ENCODE measurements at regions not wholly inside any gene's neighbourhood (a gene's known extent, or its start where the extent isn't known, plus 50 kb on each side); places are given as distances from the start of the nearest gene placed in this dataset.
"Not testable (repeated sequence)": the region's sequence is repeated elsewhere in the genome, so short reads cannot be mapped to it uniquely, and the experiment has no call there.

DNA sequence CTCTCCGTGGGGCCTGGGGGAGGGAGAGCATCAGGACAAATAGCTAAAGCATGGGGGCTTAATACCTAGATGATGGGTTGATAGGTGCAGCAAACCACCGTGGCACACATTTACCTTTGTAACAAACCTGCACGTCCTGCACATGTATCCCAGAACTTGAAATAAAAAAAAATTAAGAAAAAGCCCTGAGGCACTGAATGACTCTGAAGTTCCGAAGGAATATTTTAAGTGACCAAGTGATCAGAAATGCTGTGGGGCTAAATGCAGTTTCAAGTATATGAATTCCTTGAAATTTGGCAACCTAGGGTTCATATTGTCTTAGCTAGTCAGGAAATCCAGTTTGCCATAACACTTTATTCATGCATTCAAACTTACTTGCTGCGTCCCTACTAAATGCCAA is 127.5 kb downstream of the MC4R start:
- 91 to 95% (median 94%) methylated on average over 5 of the region's 5 CpGs for WGBS, 3 donors
- DNase-seq (no peak), ATAC-seq (no peak)
- Histone ChIP-seq H3K9me3 (no peaks in the 10 kb centered on the region), H3K4me1 (no peaks in the 10 kb centered on the region), H3K27ac (no peak overlapping the region), H3K36me3 (ENCODE audit: insufficient read depth in 1 of 2, low read depth in 1 of 2) (no peaks in the 10 kb centered on the region), H3K4me3 (no peak overlapping the region), H3K27me3 (ENCODE audit: insufficient read depth in 3 of 3, low read length in 2 of 3) (no peaks in the 10 kb centered on the region)
- intact Hi-C loops (cut with DNase I): no loop called here
- TF ChIP-seq, protein P1, sequence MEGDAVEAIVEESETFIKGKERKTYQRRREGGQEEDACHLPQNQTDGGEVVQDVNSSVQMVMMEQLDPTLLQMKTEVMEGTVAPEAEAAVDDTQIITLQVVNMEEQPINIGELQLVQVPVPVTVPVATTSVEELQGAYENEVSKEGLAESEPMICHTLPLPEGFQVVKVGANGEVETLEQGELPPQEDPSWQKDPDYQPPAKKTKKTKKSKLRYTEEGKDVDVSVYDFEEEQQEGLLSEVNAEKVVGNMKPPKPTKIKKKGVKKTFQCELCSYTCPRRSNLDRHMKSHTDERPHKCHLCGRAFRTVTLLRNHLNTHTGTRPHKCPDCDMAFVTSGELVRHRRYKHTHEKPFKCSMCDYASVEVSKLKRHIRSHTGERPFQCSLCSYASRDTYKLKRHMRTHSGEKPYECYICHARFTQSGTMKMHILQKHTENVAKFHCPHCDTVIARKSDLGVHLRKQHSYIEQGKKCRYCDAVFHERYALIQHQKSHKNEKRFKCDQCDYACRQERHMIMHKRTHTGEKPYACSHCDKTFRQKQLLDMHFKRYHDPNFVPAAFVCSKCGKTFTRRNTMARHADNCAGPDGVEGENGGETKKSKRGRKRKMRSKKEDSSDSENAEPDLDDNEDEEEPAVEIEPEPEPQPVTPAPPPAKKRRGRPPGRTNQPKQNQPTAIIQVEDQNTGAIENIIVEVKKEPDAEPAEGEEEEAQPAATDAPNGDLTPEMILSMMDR (IDR thresholded peaks at IDR 0.05): no peak

DNA sequence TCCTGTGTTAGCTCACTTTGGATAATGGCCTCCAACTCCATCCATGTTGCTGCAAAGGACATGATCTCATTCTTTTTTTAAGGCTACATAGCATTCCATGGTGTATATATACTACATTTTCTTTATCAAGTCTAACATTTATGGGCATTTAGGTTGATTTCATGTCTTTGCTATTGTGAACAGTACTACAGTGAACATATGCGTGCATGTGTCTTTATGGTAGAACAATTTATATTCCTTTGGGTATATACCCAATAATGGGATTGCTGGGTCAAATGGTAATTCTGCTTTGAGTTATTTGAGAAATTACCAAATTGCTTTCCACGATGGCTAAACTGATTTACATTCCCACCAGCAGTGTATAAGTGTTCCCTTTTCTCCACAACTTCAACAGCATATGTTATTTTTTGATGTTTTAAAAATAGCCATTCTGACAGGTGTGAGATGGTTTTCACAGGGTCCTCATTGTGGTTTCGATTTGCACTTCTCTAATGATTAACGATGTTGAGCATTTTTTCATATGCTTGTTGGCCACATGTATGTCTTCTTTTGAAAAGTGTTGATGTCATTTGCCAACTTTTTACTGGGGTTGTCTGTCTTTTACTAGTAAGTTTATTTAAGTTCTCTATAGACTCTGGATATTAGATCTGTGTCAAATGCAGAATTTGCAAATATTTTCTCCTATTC is 133.4 kb downstream of the MC4R start:
- H3K27me3 ChIP-seq (ENCODE audit: insufficient read depth in 3 of 3, low read length in 2 of 3); H3K36me3 ChIP-seq (ENCODE audit: insufficient read depth in 1 of 2, low read depth in 1 of 2); H3K4me3 ChIP-seq; intact Hi-C loops (cut with DNase I); H3K9me3 ChIP-seq; ATAC-seq; H3K4me1 ChIP-seq; DNase-seq; H3K27ac ChIP-seq: not testable (repeated sequence)
- 52 to 63% (median 63%) methylated on average over 4 of the region's 4 CpGs for WGBS, 3 donors

DNA sequence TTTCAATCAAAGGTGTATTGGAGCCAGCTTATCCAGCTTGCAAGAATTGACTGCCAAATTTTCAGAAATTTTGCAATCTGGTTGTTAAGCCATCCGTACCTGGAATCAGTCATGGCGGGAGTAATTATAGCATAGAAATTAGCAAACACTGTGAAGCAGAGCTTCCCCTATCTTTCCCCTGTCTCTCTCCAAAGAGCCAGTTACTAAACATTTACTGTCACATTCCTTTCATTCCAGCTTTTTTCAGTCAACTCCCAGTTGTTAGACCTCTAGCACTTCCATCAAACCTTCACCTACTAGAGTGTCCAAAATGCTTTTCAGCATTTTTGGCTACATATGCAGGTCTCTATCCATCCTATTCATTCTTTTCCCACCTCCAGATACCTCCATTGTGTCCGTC is 137.4 kb downstream of the MC4R start:
- intact Hi-C loops (cut with DNase I): no loop called here
- no peaks in the 10 kb centered on the region for H3K9me3 ChIP-seq
- TF ChIP-seq, protein P1 (IDR thresholded peaks at IDR 0.05): no peak
- H3K4me1 ChIP-seq: no peaks in the 10 kb centered on the region
- H3K4me3 ChIP-seq: no peak overlapping the region
- no peak for ATAC-seq
- WGBS, 3 donors: 61 to 67% (median 66%) methylated on average over 3 of the region's 3 CpGs
- H3K36me3 ChIP-seq (ENCODE audit: insufficient read depth in 1 of 2, low read depth in 1 of 2): no peaks in the 10 kb centered on the region
- H3K27me3 ChIP-seq (ENCODE audit: insufficient read depth in 3 of 3, low read length in 2 of 3): no peaks in the 10 kb centered on the region
- H3K27ac ChIP-seq: no peak overlapping the region
- no peak for DNase-seq

DNA sequence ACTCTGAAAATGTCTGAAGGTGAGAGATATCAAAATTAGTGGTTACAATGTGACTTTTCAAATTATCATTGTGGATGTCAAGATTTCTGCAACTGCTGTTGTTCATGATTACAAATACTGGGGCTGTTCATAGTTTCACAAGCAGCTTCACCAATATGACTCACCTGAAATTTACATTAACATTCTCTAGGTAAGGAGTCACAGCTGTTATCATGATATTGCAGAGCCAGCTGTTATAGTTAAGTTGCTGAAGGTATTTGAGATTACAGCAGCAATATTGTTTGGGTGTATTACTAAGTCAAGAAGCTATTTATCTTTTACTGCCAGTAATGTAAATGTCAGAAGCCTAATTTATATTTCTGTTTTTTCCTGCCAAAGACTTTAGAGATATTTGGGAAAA is 140.0 kb downstream of the MC4R start:
- TF ChIP-seq, protein P1 (IDR thresholded peaks at IDR 0.05): no peak

DNA sequence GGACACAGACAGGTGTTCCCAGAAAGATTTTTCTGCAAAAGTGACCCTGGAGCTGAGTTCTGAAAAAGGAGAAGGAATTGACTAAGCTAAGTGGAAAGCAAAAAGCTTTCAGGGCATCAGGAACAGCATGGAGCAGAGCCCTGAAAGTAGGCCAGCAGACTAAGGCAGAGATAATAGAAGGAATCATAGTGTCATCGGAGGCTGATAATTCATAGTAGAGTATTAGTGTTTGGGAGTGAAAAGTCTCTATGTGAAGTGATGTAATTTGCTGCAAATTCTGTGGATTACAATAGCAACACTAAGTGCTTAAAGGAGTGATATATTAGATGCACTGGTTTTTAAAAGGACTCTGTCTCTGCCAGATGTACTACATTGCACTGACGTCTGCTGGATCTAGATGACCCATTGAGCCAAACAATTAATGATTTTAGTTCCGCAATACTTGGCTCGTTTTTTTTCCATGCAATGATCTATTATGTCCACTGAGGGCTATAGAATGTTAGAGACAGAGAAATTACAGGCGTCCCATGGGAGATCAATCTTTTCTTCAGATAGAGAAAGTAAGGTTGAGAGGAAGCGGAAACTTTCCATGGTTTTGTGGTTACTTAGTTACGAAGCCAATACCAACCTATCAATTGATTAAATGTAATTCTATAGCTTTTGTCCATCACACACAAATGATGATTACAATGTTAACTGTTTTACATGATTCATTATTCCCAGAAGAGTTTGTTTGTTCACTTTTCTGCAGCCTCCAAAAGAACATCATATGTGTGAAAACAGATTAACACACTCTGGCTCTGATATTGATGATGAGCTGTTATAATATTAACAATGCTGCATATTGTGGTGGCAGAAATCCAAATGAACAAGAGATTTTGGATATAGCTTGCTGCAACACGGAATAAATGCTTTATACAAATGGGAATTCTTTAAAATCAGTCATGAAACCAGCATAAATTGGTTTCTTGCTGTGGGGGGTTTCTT is 143.7 kb downstream of the MC4R start:
- Histone ChIP-seq H3K27ac (no peak overlapping the region), H3K9me3 (no peaks in the 10 kb centered on the region), H3K4me3 (no peak overlapping the region), H3K4me1 (no peaks in the 10 kb centered on the region), H3K27me3 (ENCODE audit: insufficient read depth in 3 of 3, low read length in 2 of 3) (no peaks in the 10 kb centered on the region), H3K36me3 (ENCODE audit: insufficient read depth in 1 of 2, low read depth in 1 of 2) (no peaks in the 10 kb centered on the region)
- DNase-seq (no peak), ATAC-seq (no peak)
- intact Hi-C loops (cut with DNase I): no loop called here
- TF ChIP-seq, protein P1 (IDR thresholded peaks at IDR 0.05): no peak
- 25 to 41% (median 36%) methylated on average over 8 of the region's 8 CpGs for WGBS, 3 donors

More for the DNA sequence above, 140.0 kb downstream of the MC4R start:
- Histone ChIP-seq H3K9me3 (no peaks in the 10 kb centered on the region), H3K36me3 (ENCODE audit: insufficient read depth in 1 of 2, low read depth in 1 of 2) (no peaks in the 10 kb centered on the region), H3K27me3 (ENCODE audit: insufficient read depth in 3 of 3, low read length in 2 of 3) (no peaks in the 10 kb centered on the region), H3K27ac (no peak overlapping the region), H3K4me3 (no peak overlapping the region), H3K4me1 (no peaks in the 10 kb centered on the region)
- no peak for ATAC-seq
- intact Hi-C loops (cut with DNase I): no loop called here
- DNase-seq: no peak

Measured in psoas muscle (tissue), 7 donors.